ENCODE measurements at regions not wholly inside any gene's neighbourhood (a gene's known extent, or its start where the extent isn't known, plus 50 kb on each side); places are given as distances from the start of the nearest gene placed in this dataset.

DNA sequence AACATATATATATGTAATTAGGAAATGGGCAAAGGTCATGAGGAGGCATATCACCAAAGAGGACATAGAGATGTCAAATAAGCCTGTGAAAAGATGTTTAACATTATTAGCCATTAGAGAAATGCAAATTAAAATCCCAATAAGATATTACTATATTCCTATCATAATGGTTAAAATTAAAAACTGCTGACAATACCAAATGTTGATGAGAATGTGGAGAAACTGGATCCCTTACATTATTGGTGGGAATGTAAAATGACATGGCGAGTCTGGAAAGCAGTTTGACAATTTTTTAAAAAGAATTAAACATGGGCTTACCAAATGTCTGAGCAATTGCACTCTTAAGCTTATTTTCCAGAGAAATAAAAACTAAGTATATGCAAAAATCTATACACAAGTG is 1821.6 kb upstream of the C9orf72 start:
- TF ChIP-seq, protein P1, sequence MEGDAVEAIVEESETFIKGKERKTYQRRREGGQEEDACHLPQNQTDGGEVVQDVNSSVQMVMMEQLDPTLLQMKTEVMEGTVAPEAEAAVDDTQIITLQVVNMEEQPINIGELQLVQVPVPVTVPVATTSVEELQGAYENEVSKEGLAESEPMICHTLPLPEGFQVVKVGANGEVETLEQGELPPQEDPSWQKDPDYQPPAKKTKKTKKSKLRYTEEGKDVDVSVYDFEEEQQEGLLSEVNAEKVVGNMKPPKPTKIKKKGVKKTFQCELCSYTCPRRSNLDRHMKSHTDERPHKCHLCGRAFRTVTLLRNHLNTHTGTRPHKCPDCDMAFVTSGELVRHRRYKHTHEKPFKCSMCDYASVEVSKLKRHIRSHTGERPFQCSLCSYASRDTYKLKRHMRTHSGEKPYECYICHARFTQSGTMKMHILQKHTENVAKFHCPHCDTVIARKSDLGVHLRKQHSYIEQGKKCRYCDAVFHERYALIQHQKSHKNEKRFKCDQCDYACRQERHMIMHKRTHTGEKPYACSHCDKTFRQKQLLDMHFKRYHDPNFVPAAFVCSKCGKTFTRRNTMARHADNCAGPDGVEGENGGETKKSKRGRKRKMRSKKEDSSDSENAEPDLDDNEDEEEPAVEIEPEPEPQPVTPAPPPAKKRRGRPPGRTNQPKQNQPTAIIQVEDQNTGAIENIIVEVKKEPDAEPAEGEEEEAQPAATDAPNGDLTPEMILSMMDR (IDR thresholded peaks at IDR 0.05) = no peak
- no peak for TF ChIP-seq POLR2AphosphoS5 (IDR thresholded peaks at IDR 0.05; ENCODE audit: low read depth, low read length)
